GM18505 (cell line): ENCODE measurements at regions not wholly inside any gene's neighbourhood (a gene's known extent, or its start where the extent isn't known, plus 50 kb on each side); places are given as distances from the start of the nearest gene placed in this dataset.
A peak's percentile ranks its signal among the peaks of the same experiment; 100 is the strongest.
"Not testable (repeated sequence)": the region's sequence is repeated elsewhere in the genome, so short reads cannot be mapped to it uniquely, and the experiment has no call there.

Source experiments
- ATAC-seq: cut with Tn5 transposase; IDR thresholded peaks from one replicate; pipeline ENCODE4 v1.9.1; 2021; ENCODE audit not compliant: unreplicated experiment
- POLR2A ChIP-seq: IDR thresholded peaks from 4 replicates; pipeline ENCODE4 v1.6.1; 2011; ENCODE audit warnings: borderline replicate concordance; ENCODE audit not compliant: insufficient read depth, insufficient read length; ENCODE audit errors: extremely low read depth

DNA sequence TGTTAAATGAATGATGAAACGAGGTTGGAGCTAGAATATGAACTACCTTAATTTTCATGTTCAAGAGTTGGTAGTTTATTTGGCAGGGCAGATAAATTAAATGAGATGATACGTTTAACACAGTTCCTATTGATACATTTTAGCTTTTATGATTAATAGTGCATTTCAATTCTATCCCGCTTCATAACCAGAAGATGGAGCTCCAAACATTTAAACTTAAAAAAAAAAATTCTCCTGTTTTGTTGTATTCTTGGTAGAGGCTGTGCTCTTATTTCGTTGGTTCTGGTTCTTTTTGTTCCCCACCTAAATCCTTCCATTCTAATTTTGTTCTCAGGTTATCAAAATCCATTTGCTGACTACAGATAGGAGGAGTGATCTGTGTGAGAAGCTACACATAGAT, 71.8 kb upstream of the PTPN13 start:
- TF ChIP-seq POLR2A, result no peak
- ATAC-seq, result no peak

DNA sequence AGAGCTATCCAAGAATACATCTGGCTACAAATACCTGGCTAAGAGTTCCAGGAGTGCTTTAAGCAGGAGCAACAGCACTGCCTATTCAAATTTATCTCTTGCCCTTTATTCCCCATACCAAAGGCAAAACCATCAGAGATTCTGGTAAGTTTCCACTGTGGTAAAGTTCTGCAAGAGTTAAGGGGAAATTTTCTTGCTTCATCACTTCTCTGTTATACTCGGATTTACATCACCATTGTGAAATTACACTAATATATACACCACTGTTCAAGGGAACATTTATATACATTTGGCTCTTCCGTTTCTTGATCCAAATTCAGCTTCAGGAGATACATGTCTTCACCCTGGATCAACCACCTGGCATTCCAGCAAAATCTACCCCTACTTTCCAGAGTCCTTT, 70.8 kb upstream of the PTPN13 start:
- no peak for ATAC-seq
- TF ChIP-seq POLR2A, result no peak

DNA sequence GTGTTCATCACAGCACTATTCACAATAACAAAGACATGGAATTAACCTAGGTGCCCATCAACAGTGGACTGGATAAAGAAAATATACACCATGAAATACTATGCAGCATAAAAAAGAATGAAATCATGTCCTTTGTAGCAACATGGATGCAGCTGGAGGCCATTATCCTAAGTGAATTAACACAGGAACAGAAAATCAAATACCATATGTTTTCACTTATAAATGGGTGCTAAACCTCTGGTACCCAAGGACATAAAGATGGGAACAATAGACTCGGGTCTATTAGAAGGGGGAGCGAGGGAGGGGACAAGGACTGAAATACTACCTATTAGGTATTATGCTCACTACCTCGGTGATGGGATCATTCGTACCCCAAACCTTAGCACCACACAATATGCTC, 66.4 kb upstream of the PTPN13 start:
- not testable (repeated sequence) for ATAC-seq

DNA sequence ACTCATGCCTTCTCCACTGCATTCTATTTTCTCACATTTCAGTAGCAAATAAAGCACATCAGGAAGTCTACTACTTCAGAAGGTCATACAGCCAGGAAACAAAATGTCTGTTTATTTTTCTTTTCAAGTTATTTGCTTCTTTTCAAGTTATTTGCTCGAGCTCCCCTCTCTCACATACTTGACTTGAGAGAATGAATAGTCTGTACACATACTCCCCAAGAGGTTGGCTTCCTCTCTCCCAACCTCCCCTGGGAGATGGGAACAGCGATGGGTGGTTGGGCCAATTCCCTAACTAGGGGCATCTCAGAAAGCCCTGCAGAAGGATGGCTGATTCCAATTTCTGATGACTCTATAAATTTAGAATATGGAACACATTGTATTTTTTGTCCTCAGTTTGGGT, 64.7 kb upstream of the PTPN13 start:
- TF ChIP-seq POLR2A, result no peak
- no peak for ATAC-seq

DNA sequence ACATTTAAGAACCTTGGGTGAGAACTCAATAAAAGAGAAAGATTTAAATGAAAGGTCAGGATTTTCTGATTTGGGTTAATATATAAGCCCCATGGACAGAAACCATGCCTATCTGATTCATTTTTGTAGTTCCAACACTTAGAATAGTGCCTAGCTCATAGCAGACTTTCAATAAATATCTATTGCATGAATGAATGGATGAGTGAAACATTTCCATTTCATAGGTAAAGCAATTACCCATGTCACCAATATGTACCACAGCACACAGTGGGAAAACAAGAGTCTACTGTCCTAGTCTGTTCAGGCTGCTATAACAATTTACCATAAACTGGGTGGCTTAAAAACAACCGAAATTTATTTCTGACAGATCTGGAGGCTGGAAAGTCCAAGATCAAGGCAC, 63.9 kb upstream of the PTPN13 start:
- TF ChIP-seq POLR2A, result no peak
- ATAC-seq, result peak; percentile 58

DNA sequence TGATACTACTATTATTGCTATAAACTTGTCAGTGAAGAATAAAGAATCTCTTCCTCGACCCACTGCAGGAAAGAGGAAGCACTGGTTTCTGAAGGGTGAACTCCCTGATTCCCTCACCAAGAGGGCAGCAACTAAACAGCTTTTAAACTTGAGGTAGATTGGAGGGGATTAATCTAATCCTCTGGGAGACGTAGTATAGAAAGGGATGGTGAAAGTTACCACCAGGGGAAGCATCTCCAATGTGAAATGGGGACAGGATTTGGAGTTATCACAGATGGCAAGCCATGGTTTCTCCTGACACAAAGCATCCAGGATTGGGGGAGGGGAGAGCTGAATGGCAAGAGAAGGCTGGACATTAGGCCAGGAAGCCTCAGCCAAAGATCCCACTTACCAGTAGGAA, 62.7 kb upstream of the PTPN13 start:
- no peak for TF ChIP-seq POLR2A
- ATAC-seq, result no peak

DNA sequence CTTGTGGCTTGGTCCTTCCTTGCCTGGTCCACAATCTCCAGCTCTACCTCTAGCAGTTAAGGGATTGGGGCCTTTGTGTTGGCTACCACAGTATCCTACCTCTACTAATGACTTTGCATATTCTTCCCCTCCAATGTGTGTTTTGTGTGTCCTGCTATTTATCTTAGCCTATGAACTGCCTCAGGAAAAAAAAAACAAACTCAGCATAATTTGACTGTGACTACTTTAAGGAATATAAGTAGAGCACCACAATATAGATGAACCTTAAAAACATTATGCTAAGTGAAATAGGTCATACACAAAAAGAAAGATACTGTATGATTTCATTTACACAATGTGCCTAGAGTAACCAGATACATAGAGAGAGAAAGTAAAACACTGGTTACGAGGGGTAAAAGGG, 61.3 kb upstream of the PTPN13 start:
- TF ChIP-seq POLR2A, result no peak
- no peak for ATAC-seq

DNA sequence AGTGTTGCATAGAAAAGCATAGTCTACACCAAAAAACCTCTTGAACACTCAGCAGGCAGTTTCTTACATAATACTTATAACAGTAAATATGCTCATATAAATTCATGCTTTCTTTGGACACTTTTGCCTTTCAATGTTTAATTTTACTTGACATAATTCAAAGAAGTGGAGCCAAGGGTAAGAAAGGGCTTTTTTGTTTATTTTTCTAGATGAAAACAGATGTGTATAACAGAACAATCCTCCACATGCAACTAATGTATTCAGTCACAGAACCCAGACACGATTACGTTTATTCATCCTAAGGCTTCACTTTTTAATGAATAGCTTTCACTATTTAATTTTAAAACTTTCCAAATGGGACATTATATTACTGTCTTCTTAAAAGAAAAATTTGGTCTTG, 58.0 kb upstream of the PTPN13 start:
- TF ChIP-seq POLR2A, result no peak
- ATAC-seq, result no peak

DNA sequence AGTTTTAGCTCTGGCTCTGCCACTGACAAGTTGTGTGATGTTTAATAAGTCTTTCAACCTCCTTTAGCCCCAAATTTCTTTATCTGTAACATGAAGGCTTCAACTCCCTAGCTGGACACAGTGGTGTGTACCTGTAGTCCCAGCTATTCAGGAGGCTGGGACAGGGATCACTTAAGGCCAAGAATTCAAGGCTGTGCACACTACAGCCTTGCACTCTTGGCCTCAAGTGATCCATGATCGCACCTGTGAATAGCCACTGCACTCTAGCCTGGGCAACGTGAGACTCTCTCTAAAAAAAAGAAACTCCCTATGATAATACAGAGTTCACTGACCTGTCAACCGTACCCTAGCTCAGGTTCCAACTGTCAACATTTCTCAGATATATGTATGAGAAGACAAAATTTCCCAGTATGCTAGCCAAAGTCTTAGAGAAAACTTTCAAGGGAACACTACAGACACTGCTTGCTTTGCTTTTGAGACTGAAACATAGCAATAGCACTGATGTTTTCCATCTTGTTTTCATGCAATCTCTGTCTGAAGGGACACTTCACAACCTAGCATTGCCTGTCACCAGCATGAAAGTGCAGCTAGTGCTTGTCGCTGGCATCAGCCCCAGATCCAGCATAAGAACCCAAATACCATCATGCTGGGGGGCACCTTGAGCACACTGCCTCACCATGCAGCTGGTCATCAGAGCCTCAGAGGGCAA, 51.6 kb upstream of the PTPN13 start:
- no peak for TF ChIP-seq POLR2A

DNA sequence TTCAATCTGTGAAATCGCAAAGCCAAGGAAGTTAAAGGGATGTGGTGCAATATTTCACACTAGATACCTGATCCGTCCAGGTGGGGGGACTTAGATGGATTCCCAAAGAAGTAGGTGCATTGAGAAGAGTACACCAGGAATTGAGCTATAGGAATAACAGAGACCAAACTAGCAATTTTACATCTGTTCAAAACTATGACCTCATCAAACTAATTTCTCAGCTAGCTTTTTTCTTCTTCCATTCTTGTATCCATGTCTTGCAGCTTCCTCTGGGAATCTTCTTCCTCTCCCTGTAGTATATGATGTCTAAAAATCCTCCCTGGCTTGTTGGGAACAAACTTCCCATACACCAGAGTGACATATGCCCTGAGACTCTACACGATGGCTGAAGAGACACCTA, 51.0 kb upstream of the PTPN13 start:
- no peak for ATAC-seq
- no peak for TF ChIP-seq POLR2A

More for the DNA sequence above, 51.6 kb upstream of the PTPN13 start:
- ATAC-seq, result no peak

DNA sequence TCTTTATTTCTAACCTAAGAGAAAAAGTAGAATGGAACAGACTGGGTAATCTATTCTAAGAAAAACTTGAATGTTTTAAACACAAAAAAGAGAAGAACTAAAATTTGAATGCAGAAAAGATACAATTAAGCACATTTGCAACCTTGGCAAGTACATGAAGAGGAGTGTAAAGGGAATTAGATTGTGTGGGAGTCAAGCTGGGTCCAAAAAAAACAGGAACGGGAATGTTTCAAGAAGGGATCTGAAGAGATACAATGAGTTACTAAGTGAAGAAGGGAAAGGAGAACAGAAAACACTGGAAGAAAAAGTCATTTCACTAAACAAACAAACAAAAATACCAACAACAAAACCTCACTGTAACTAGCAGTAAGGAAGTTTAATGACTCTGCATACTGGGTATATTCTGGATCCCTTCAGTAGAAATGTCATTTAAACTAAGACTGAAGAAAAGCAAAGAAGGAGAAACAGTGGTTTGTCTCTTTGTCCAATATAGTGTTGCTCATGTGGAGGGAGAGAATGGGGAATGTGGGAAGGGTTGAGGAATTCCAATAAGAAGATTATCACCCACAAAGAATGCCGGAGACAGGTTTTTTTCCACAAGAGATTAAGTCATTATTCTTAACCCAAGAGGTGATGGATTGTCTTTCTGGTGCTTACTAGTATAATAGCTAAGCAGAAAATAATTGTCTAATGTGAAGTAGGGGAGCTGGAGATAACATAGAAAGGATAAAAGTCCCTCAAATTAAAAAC, 50.4 kb upstream of the PTPN13 start:
- ATAC-seq, result no peak
- no peak for TF ChIP-seq POLR2A

DNA sequence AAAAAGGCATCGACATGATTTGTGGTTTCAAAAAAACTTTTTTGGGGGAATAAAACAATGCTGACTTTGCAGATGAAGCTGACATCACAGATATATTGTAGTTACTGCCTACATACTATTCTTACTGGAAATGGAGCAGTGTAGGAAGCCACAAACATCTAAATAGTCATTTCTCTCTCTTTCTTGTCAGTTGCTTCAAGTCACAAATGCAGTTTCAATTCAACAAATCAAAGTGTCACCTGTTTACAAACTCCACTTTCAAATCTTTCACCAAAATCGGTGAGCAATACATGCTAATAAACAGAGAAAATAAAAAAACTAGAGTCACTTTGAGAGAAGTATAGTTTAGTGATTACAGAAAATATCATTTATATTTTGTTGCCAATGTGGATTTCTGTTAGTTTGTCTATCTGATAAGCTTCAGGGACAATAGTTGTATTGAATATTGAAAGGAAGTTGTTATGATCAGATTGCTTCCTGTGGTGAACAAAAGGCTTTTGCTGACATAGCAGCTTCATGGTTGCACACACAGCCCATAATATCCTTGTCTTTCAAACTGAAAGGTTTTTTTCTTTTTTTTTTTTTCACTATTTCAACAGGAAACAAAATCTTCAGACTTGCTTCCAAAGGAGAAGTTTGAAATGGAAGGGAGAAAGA, 49.7 kb upstream of the PTPN13 start:
- TF ChIP-seq POLR2A, result no peak
- ATAC-seq, result peak; percentile 85
